H1 (cell line): ENCODE measurements at regions not wholly inside any gene's neighbourhood (a gene's known extent, or its start where the extent isn't known, plus 50 kb on each side); places are given as distances from the start of the nearest gene placed in this dataset.

Experiments
- BACH1 ChIP-seq: IDR thresholded peaks from 2 replicates; pipeline ENCODE4 v1.6.1; 2012; ENCODE audit warnings: low read length, improper control_type of control experiment
- FOSL1 ChIP-seq: IDR thresholded peaks from 2 replicates; pipeline ENCODE4 v1.6.1; 2011; ENCODE audit warnings: mild to moderate bottlenecking, low read depth, low read length, moderate library complexity; ENCODE audit not compliant: insufficient read depth
- PHF8 ChIP-seq: fragments of 200-600 bp; sonication (generic); conservative IDR thresholded peaks from 2 replicates; pipeline ENCODE4 v1.7.1; 2012; ENCODE audit warnings: low read depth, mild to moderate bottlenecking, inconsistent platforms, low read length, moderate library complexity

GRCh38 chr1:96945509-96946084 lies 224.0 kb downstream of the PTBP2 start:
- TF ChIP-seq BACH1 (no peak), PHF8 (no peak), FOSL1 (no peak)
